ENCODE measurements at regions not wholly inside any gene's neighbourhood (a gene's known extent, or its start where the extent isn't known, plus 50 kb on each side); places are given as distances from the start of the nearest gene placed in this dataset.
"Not testable (repeated sequence)": the region's sequence is repeated elsewhere in the genome, so short reads cannot be mapped to it uniquely, and the experiment has no call there.

DNA sequence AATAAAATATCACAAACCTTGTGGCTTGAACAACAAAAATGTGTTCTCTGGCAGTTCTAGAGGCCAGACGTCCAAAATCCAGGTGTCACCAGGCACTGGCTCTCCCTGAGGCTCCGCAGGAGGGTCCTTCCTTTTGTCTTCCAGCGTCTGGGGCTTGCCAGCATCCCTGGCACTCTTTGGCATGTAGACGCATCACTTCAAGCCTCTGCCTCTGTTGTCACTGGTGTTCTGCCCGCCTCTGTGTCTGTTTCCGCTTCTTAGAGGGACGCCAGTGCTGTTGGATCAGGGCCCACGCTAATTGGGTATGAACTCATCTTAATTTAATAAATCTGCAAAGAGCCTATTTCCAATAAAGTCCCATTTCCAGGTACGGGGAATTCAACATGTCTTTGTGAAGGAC is 273.7 kb upstream of the C1orf174 start:
- Mint-ChIP-seq H3K27me3 (ENCODE audit: insufficient read depth) (peaks cover 2% of the 10 kb centered on the region), H3K4me3 (no peak overlapping the region), H3K4me1 (ENCODE audit: low read depth) (no peaks in the 10 kb centered on the region), H3K36me3 (ENCODE audit: low read depth) (no peaks in the 10 kb centered on the region), H3K27ac (no peak overlapping the region), H3K9me3 (no peaks in the 10 kb centered on the region)
- intact Hi-C loops (cut with micrococcal nuclease), result no loop called here
- DNase-seq (ENCODE audit: low spot score), result no peak

DNA sequence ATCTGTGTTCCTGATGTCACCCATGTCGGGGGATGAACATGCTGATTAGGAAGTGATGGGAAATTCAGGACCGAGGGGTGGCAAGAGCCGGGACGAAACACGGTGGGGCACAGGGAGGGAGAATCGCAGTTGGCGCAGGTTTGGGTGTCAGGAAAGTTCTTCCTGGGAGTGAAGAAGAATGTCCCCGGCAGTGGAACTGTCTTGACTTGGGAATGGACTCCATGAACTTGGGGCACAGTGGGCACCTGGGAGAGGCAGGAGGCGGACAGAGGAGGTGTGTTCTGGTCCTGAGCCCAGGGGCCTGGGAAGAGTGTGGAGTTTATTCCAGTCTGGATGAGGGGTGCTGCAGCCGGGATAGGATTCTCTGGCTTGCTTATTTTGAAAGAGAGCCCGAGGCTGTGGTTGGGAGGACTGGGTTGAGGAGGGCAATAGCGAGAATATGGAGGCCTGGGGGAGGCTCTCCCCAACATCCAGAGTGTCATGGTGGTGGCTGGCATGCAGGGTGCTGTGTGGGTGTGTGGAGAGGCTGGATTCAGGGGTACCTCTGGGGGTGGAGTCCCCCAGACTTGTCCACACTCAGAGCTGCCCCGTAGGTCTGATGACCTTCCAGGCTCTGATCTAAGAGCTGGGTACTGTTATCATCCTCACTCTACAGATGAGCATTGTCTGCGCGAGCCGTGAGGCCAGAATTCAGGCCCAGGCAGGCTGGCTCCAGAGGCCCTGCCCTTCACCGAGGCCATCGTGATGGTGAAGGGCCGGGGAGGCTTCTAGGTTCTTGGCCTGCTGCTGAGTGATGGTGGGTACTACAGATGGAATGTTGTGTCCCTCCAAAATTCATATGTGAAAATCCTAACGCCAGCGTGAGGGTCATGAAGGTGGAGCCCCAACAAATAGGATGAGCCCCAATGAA is 274.5 kb upstream of the C1orf174 start:
- Mint-ChIP-seq H3K4me3 (no peak overlapping the region), H3K27me3 (ENCODE audit: insufficient read depth) (peaks cover 2% of the 10 kb centered on the region), H3K4me1 (ENCODE audit: low read depth) (no peaks in the 10 kb centered on the region), H3K27ac (no peak overlapping the region), H3K36me3 (ENCODE audit: low read depth) (no peaks in the 10 kb centered on the region), H3K9me3 (no peaks in the 10 kb centered on the region)
- intact Hi-C loops (cut with micrococcal nuclease), result no loop called here
- DNase-seq (ENCODE audit: low spot score), result no peak

GRCh38 chr1:4175566-4176405 is 275.7 kb upstream of the C1orf174 start:
- no peaks in the 10 kb centered on the region for H3K4me1 Mint-ChIP-seq (ENCODE audit: low read depth)
- H3K9me3 Mint-ChIP-seq, result no peaks in the 10 kb centered on the region
- intact Hi-C loops (cut with micrococcal nuclease), result no loop called here
- DNase-seq (ENCODE audit: low spot score), result no peak
- peaks cover 2% of the 10 kb centered on the region for H3K27me3 Mint-ChIP-seq (ENCODE audit: insufficient read depth)
- H3K27ac Mint-ChIP-seq, result no peak overlapping the region
- no peak overlapping the region for H3K4me3 Mint-ChIP-seq
- no peaks in the 10 kb centered on the region for H3K36me3 Mint-ChIP-seq (ENCODE audit: low read depth)

DNA sequence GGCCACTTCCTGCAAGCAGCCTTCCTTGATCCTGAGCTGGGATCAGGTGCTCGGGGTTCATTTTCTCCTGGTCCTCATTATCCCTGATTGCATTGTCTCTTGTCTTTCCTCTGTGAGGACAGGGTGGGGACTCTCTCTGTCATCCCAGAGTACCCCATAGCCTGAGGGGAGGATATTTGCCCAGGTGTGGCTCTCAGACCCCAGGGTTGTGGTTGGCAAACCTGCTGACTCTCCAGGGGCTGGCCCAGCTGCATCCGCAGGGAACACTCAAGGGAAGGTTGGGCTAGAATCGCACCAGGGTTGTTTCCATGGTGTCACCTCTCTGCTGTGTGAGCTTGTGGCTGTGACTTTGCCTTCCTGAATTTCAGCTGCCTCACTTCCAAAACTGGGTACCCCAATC is 276.8 kb upstream of the C1orf174 start:
- Mint-ChIP-seq H3K27ac (no peak overlapping the region), H3K4me3 (no peak overlapping the region), H3K4me1 (ENCODE audit: low read depth) (no peaks in the 10 kb centered on the region), H3K27me3 (ENCODE audit: insufficient read depth) (no peaks in the 10 kb centered on the region), H3K9me3 (no peaks in the 10 kb centered on the region), H3K36me3 (ENCODE audit: low read depth) (no peaks in the 10 kb centered on the region)
- no peak for DNase-seq (ENCODE audit: low spot score)
- intact Hi-C loops (cut with micrococcal nuclease), result no loop called here

DNA sequence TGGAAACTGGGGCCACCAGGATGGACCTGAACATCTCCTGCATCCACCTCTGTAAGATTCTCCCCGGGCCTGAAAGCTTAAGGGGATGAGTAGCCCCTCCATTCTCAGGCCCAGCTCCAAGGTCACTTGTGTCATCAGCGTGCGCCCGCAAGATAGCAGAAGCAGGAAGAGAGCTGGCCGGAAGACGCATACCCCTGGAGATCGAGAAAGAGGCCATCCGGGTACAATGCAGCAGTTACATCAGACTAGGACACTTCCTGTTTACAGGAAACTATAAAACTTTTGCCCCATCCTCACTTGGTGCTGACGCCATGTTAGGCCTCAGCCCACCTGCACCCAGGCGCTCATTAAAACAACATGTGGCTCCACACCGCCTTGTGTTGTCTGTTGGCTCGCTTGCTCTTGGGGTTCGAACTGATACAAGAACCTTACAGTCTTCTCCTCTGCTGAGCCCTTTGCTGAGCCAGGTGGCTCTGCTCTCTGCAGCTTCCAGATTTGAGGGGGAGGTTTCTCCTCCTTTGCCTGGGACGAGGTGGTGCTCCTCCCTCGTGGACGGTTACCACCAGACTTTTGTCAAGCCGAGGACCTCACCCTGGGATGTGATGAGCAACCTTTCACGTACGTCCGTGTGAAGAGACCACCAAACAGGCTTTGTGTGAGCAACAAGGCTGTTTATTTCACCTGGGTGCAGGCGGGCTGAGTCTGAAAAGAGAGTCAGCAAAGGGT is 277.5 kb upstream of the C1orf174 start:
- Mint-ChIP-seq H3K9me3 (no peaks in the 10 kb centered on the region), H3K4me1 (ENCODE audit: low read depth) (no peaks in the 10 kb centered on the region)

GRCh38 chr1:4178501-4179113 is 278.5 kb upstream of the C1orf174 start:
- Mint-ChIP-seq H3K4me1 (ENCODE audit: low read depth) (no peaks in the 10 kb centered on the region), H3K36me3 (ENCODE audit: low read depth) (no peaks in the 10 kb centered on the region)

More for the DNA sequence above, 277.5 kb upstream of the C1orf174 start:
- intact Hi-C loops (cut with micrococcal nuclease), result no loop called here
- no peaks in the 10 kb centered on the region for H3K27me3 Mint-ChIP-seq (ENCODE audit: insufficient read depth)
- no peak for DNase-seq (ENCODE audit: low spot score)
- H3K4me3 Mint-ChIP-seq, result no peak overlapping the region
- no peak overlapping the region for H3K27ac Mint-ChIP-seq
- no peaks in the 10 kb centered on the region for H3K36me3 Mint-ChIP-seq (ENCODE audit: low read depth)

DNA sequence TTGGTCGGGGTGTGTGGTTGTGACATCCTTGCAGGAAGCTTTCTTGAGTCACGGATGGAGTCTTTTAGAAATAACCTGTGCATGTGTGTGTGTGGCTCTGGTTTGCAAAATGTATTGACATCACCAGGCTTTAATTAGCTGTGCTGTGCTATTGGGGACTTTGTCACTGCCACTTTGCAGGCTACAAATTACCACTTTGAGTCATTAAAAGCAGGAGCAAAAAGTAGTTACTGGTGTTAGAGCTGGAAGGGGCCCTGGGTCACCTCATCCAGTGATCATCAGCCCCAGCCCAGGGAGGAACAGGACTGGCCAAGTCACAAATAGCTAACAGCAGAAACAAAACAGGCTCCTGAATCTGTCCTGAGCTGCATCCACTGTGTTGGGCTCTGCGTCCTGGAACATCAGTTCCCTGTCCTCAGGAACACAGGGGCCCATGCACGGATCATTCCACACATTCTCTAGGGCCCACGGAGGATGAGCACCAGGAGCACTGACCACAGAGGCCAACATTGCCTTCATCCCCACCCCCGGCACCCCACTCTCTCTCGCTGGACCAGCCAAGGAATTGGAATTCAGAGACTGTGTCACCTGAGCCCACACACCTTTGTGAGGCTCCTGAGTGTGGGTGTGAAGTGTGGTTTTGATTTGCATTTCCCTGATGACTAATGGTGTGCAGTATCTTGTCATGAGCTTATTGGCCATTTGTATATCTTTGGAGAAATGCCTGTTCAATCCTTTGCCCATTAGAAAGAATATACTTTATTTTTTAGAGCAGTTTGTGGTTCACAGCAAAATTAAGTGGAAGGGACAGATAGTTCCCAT is 280.1 kb upstream of the C1orf174 start:
- Mint-ChIP-seq H3K9me3 (no peaks in the 10 kb centered on the region), H3K4me1 (ENCODE audit: low read depth) (no peaks in the 10 kb centered on the region), H3K36me3 (ENCODE audit: low read depth) (no peaks in the 10 kb centered on the region), H3K27me3 (ENCODE audit: insufficient read depth) (no peaks in the 10 kb centered on the region), H3K4me3 (no peak overlapping the region), H3K27ac (no peak overlapping the region)
- DNase-seq (ENCODE audit: low spot score), result no peak
- intact Hi-C loops (cut with micrococcal nuclease), result no loop called here

More at GRCh38 chr1:4178501-4179113, 278.5 kb upstream of the C1orf174 start:
- Mint-ChIP-seq H3K27ac (no peak overlapping the region), H3K27me3 (ENCODE audit: insufficient read depth) (no peaks in the 10 kb centered on the region), H3K4me3 (no peak overlapping the region), H3K9me3 (no peaks in the 10 kb centered on the region)
- intact Hi-C loops (cut with micrococcal nuclease), result no loop called here
- no peak for DNase-seq (ENCODE audit: low spot score)

GRCh38 chr1:4186486-4186885 is 286.4 kb upstream of the C1orf174 start:
- H3K4me1 Mint-ChIP-seq (ENCODE audit: low read depth); H3K4me3 Mint-ChIP-seq; H3K36me3 Mint-ChIP-seq (ENCODE audit: low read depth); H3K9me3 Mint-ChIP-seq; DNase-seq (ENCODE audit: low spot score); H3K27ac Mint-ChIP-seq; intact Hi-C loops (cut with micrococcal nuclease); H3K27me3 Mint-ChIP-seq (ENCODE audit: insufficient read depth): not testable (repeated sequence)

GRCh38 chr1:4203501-4203900 is 303.4 kb upstream of the C1orf174 start:
- peaks cover 10% of the 10 kb centered on the region for H3K27me3 Mint-ChIP-seq (ENCODE audit: insufficient read depth)
- DNase-seq (ENCODE audit: low spot score), result no peak
- H3K4me1 Mint-ChIP-seq (ENCODE audit: low read depth), result no peaks in the 10 kb centered on the region
- H3K36me3 Mint-ChIP-seq (ENCODE audit: low read depth), result no peaks in the 10 kb centered on the region
- H3K4me3 Mint-ChIP-seq, result no peak overlapping the region
- no peak overlapping the region for H3K27ac Mint-ChIP-seq
- H3K9me3 Mint-ChIP-seq, result peaks cover 17% of the 10 kb centered on the region
- intact Hi-C loops (cut with micrococcal nuclease), result no loop called here

DNA sequence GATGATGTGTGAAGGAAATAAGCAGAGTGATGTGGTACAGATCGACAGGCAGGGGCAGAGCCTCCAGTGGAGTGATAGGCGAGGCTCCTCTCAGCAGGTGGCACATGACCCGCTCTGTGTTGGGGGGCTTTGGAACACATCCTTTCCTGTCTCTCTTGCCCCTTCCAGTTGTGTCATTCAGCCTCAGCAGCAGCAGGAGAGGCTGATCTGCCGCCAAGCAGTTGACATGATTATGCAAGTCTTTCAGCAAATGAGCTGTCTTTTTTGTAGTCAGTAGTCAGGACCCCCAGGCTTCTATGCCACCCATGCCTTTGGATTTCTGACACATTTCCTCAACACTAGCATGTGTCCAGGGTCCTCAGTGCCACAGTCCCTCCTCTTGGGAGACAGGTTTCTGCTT is 307.1 kb upstream of the C1orf174 start:
- Mint-ChIP-seq H3K36me3 (ENCODE audit: low read depth) (no peaks in the 10 kb centered on the region), H3K27me3 (ENCODE audit: insufficient read depth) (peaks cover 3% of the 10 kb centered on the region), H3K27ac (no peak overlapping the region), H3K9me3 (peaks cover 14% of the 10 kb centered on the region), H3K4me3 (no peak overlapping the region), H3K4me1 (ENCODE audit: low read depth) (no peaks in the 10 kb centered on the region)
- intact Hi-C loops (cut with micrococcal nuclease), result no loop called here
- DNase-seq (ENCODE audit: low spot score), result no peak

GRCh38 chr1:4207842-4208692 is 308.0 kb upstream of the C1orf174 start:
- H3K36me3 Mint-ChIP-seq (ENCODE audit: low read depth), result no peaks in the 10 kb centered on the region
- no peak overlapping the region for H3K27ac Mint-ChIP-seq
- intact Hi-C loops (cut with micrococcal nuclease), result no loop called here
- no peak for DNase-seq (ENCODE audit: low spot score)
- no peak overlapping the region for H3K4me3 Mint-ChIP-seq
- peaks cover 11% of the 10 kb centered on the region for H3K9me3 Mint-ChIP-seq
- H3K27me3 Mint-ChIP-seq (ENCODE audit: insufficient read depth), result peaks cover 3% of the 10 kb centered on the region
- no peaks in the 10 kb centered on the region for H3K4me1 Mint-ChIP-seq (ENCODE audit: low read depth)

All from activated T-helper 1 cell treated with anti-CD3 and anti-CD28 coated beads, Interleukin-12 subunit alpha, Interleukin-12 subunit beta, Interleukin-2, Interleukin-4 antibody, amounts not matched to agents 30 ng/mL and 10 ng/mL and 1 ng/mL, durations not matched to agents 14 hours and 24 hours and 36 hours (primary cell).